Astrocyte (in vitro differentiated cells and primary cell): ENCODE measurements at regions not wholly inside any gene's neighbourhood (a gene's known extent, or its start where the extent isn't known, plus 50 kb on each side); places are given as distances from the start of the nearest gene placed in this dataset.

ENCODE experiments used
- CTCF ChIP-seq: IDR thresholded peaks from 2 replicates; pipeline ENCODE4 v1.5.1; 2011; ENCODE audit warnings: low read depth, mild to moderate bottlenecking, inconsistent platforms, low read length, moderate library complexity; ENCODE audit not compliant: insufficient read depth
- EZH2 ChIP-seq: IDR thresholded peaks from 2 replicates; pipeline ENCODE4 v1.6.1; 2012; ENCODE audit warnings: mild to moderate bottlenecking, low read length, inconsistent platforms; ENCODE audit not compliant: insufficient read depth

GRCh38 chr3:44050867-44051266 is 190.8 kb upstream of the TOPAZ1 start:
- TF ChIP-seq CTCF (no peak), EZH2 (no peak)
